HG03025 (cell line): ENCODE measurements at regions not wholly inside any gene's neighbourhood (a gene's known extent, or its start where the extent isn't known, plus 50 kb on each side); places are given as distances from the start of the nearest gene placed in this dataset.

Source experiments
- ATAC-seq: cut with Tn5 transposase; IDR thresholded peaks from one replicate; pipeline ENCODE4 v1.9.1; 2021; ENCODE audit warnings: mild to moderate bottlenecking, moderate library complexity; ENCODE audit not compliant: unreplicated experiment, low FRiP score

GRCh38 chr3:3286014-3286413 lies 106.5 kb upstream of the CRBN start:
- ATAC-seq, result no peak

GRCh38 chr3:3281024-3281423 lies 101.5 kb upstream of the CRBN start:
- ATAC-seq, result peak; percentile 51

GRCh38 chr3:3280396-3280795 lies 100.9 kb upstream of the CRBN start:
- ATAC-seq, result no peak

GRCh38 chr3:3278073-3278472 lies 98.6 kb upstream of the CRBN start:
- ATAC-seq, result no peak

GRCh38 chr3:3276630-3277029 lies 97.1 kb upstream of the CRBN start:
- no peak for ATAC-seq

GRCh38 chr3:3264796-3265195 lies 85.3 kb upstream of the CRBN start:
- ATAC-seq, result no peak

- ATAC-seq, result no peak
Measured at GRCh38 chr3:3260870-3261269, 81.4 kb upstream of the CRBN start.

- no peak for ATAC-seq
Measured at GRCh38 chr3:3259181-3259580, 79.7 kb upstream of the CRBN start.

- ATAC-seq, result no peak
Measured at GRCh38 chr3:3258281-3258680, 78.8 kb upstream of the CRBN start.

- no peak for ATAC-seq
Measured at GRCh38 chr3:3241596-3241995, 62.1 kb upstream of the CRBN start.

GRCh38 chr3:3240986-3241385 lies 61.5 kb upstream of the CRBN start:
- ATAC-seq, result no peak

GRCh38 chr3:3237979-3238378 lies 58.5 kb upstream of the CRBN start:
- no peak for ATAC-seq

- ATAC-seq, result no peak
Measured at GRCh38 chr3:3232251-3232650, 52.8 kb upstream of the CRBN start.
